ENCODE measurements at regions not wholly inside any gene's neighbourhood (a gene's known extent, or its start where the extent isn't known, plus 50 kb on each side); places are given as distances from the start of the nearest gene placed in this dataset.
"Not testable (repeated sequence)": the region's sequence is repeated elsewhere in the genome, so short reads cannot be mapped to it uniquely, and the experiment has no call there.

- Histone ChIP-seq H3K9me3 (replicated peaks in 1 of 11) (peaks cover 0 to 5% (median 2%) of the 10 kb centered on the region in 11 experiments; a peak in 11 of 22 replicates), H3K4me2 (no peak overlapping the region), H3K27me3 (no peaks in the 10 kb centered on the region)
Measured at GRCh38 chr9:40925149-40925548, 203.3 kb downstream of the FOXD4L6 start.

GRCh38 chr9:40916399-40916783 lies 212.1 kb downstream of the FOXD4L6 start:
- H4K20me1 ChIP-seq, H3K36me3 ChIP-seq, H3K4me1 ChIP-seq, H3K27ac ChIP-seq, H3K9ac ChIP-seq, H3K27me3 ChIP-seq, H3K4me2 ChIP-seq, H3K4me3 ChIP-seq: not testable (repeated sequence)
- H3K9me3 ChIP-seq (replicated peaks in 1 of 11): peaks cover 10 to 38% (median 21%) of the 10 kb centered on the region in 11 experiments; a peak in 19 of 22 replicates

More at GRCh38 chr9:40925149-40925548, 203.3 kb downstream of the FOXD4L6 start:
- H3K27ac ChIP-seq: no peak overlapping the region
- H4K20me1 ChIP-seq: no peaks in the 10 kb centered on the region
- no peak overlapping the region for H3K9ac ChIP-seq
- no peaks in the 10 kb centered on the region for H3K4me1 ChIP-seq
- no peaks in the 10 kb centered on the region for H3K36me3 ChIP-seq
- no peak for TF ChIP-seq Cebpa-rat (IDR thresholded peaks at IDR 0.05)
- H3K4me3 ChIP-seq: no peak overlapping the region

GRCh38 chr9:40915660-40916398 lies 212.7 kb downstream of the FOXD4L6 start:
- not testable (repeated sequence) for H3K36me3 ChIP-seq, H3K9ac ChIP-seq, H3K4me1 ChIP-seq, H4K20me1 ChIP-seq, H3K27me3 ChIP-seq, H3K27ac ChIP-seq, H3K4me3 ChIP-seq
- Histone ChIP-seq H3K9me3 (replicated peaks in 1 of 11) (peaks cover 10 to 38% (median 21%) of the 10 kb centered on the region in 11 experiments; a peak in 19 of 22 replicates), H3K4me2 (0 out of 22 replicates have a peak overlapping the region, but pooled peaks of 1 of the 11 experiments have one; percentile 14)

GRCh38 chr9:40914772-40915659 lies 213.5 kb downstream of the FOXD4L6 start:
- Histone ChIP-seq H4K20me1 (no peaks in the 10 kb centered on the region), H3K4me1 (peaks cover 0 to 7% (median 0%) of the 10 kb centered on the region in 10 experiments; a peak in 4 of 20 replicates), H3K27ac (no peak overlapping the region), H3K4me2 (no peak overlapping the region), H3K9ac (no peak overlapping the region), H3K36me3 (no peaks in the 10 kb centered on the region), H3K4me3 (no peak overlapping the region), H3K27me3 (no peaks in the 10 kb centered on the region), H3K9me3 (replicated peaks in 1 of 11) (peaks cover 7 to 32% (median 18%) of the 10 kb centered on the region in 11 experiments; a peak in 19 of 22 replicates)
- no peak for TF ChIP-seq Cebpa-rat (IDR thresholded peaks at IDR 0.05)

- Histone ChIP-seq H3K4me3 (no peak overlapping the region), H3K4me1 (peaks cover 0 to 7% (median 0%) of the 10 kb centered on the region in 10 experiments; a peak in 4 of 20 replicates), H3K9ac (no peak overlapping the region), H3K27me3 (no peaks in the 10 kb centered on the region), H3K4me2 (no peak overlapping the region), H3K36me3 (no peaks in the 10 kb centered on the region), H3K9me3 (replicated peaks in 1 of 11) (peaks cover 7 to 30% (median 16%) of the 10 kb centered on the region in 11 experiments; a peak in 16 of 22 replicates), H4K20me1 (no peaks in the 10 kb centered on the region), H3K27ac (no peak overlapping the region)
- TF ChIP-seq Cebpa-rat (IDR thresholded peaks at IDR 0.05): no peak
Measured at GRCh38 chr9:40913928-40914673, 214.4 kb downstream of the FOXD4L6 start.

GRCh38 chr9:40913096-40913719 lies 215.3 kb downstream of the FOXD4L6 start:
- no peak overlapping the region for H3K9ac ChIP-seq
- no peak overlapping the region for H3K4me2 ChIP-seq
- TF ChIP-seq Cebpa-rat (IDR thresholded peaks at IDR 0.05): no peak
- no peaks in the 10 kb centered on the region for H3K36me3 ChIP-seq
- peaks cover 0 to 7% (median 0%) of the 10 kb centered on the region in 10 experiments; a peak in 4 of 20 replicates for H3K4me1 ChIP-seq
- no peaks in the 10 kb centered on the region for H3K27me3 ChIP-seq
- no peak overlapping the region for H3K27ac ChIP-seq
- H3K9me3 ChIP-seq (replicated peaks in 1 of 11): peaks cover 7 to 34% (median 16%) of the 10 kb centered on the region in 11 experiments; a peak in 16 of 22 replicates
- H3K4me3 ChIP-seq: no peak overlapping the region
- H4K20me1 ChIP-seq: no peaks in the 10 kb centered on the region

GRCh38 chr9:40912679-40913078 lies 215.8 kb downstream of the FOXD4L6 start:
- peaks cover 7 to 40% (median 16%) of the 10 kb centered on the region in 11 experiments; a peak in 16 of 22 replicates for H3K9me3 ChIP-seq (replicated peaks in 1 of 11)
- not testable (repeated sequence) for H3K4me1 ChIP-seq, H3K27me3 ChIP-seq, H3K4me3 ChIP-seq, H3K27ac ChIP-seq, H3K36me3 ChIP-seq, H3K4me2 ChIP-seq, H4K20me1 ChIP-seq, H3K9ac ChIP-seq

- no peak overlapping the region for H3K4me3 ChIP-seq
- peaks cover 7 to 47% (median 16%) of the 10 kb centered on the region in 11 experiments; a peak in 16 of 22 replicates for H3K9me3 ChIP-seq (replicated peaks in 1 of 11)
- no peak overlapping the region for H3K27ac ChIP-seq
- H3K9ac ChIP-seq: no peak overlapping the region
- H3K36me3 ChIP-seq: no peaks in the 10 kb centered on the region
- H3K4me1 ChIP-seq: peaks cover 0 to 7% (median 0%) of the 10 kb centered on the region in 10 experiments; a peak in 4 of 20 replicates
- no peaks in the 10 kb centered on the region for H3K27me3 ChIP-seq
- no peak for TF ChIP-seq Cebpa-rat (IDR thresholded peaks at IDR 0.05)
- H4K20me1 ChIP-seq: no peaks in the 10 kb centered on the region
- no peak overlapping the region for H3K4me2 ChIP-seq
Measured at GRCh38 chr9:40911647-40912046, 216.8 kb downstream of the FOXD4L6 start.

- not testable (repeated sequence) for H3K27ac ChIP-seq, H3K9ac ChIP-seq, H3K4me1 ChIP-seq, H3K4me2 ChIP-seq, H3K4me3 ChIP-seq, H4K20me1 ChIP-seq, H3K27me3 ChIP-seq, H3K36me3 ChIP-seq
- H3K9me3 ChIP-seq (replicated peaks in 1 of 11): peaks cover 5 to 47% (median 10%) of the 10 kb centered on the region in 11 experiments; a peak in 16 of 22 replicates
Measured at GRCh38 chr9:40910995-40911394, 217.5 kb downstream of the FOXD4L6 start.
